GM06990 (cell line): ENCODE measurements at regions not wholly inside any gene's neighbourhood (a gene's known extent, or its start where the extent isn't known, plus 50 kb on each side); places are given as distances from the start of the nearest gene placed in this dataset.

Experiments used
- DNase-seq: peaks from one replicate; pipeline ENCODE4 v3.0.0-alpha.2; 2011; ENCODE audit not compliant: insufficient read length; ENCODE audit errors: extremely low read depth
- H3K27me3 ChIP-seq: replicated peaks from 2 replicates; pipeline ENCODE4 v1.6.0; 2011; ENCODE audit warnings: low read length; ENCODE audit not compliant: control insufficient read depth, insufficient read depth
- H3K36me3 ChIP-seq: 2 replicates; pipeline ENCODE4 v1.5.1; 2011; ENCODE audit warnings: low read length; ENCODE audit not compliant: control insufficient read depth, insufficient read depth
- H3K4me3 ChIP-seq: replicated peaks from 2 replicates; pipeline ENCODE4 v1.5.1; 2011; ENCODE audit warnings: low read depth, mild to moderate bottlenecking, control low read depth, low read length
- CTCF ChIP-seq: IDR thresholded peaks from 2 replicates; pipeline ENCODE4 v1.5.1; 2011; ENCODE audit warnings: low read length, control low read depth, mild to moderate bottlenecking, inconsistent platforms; ENCODE audit not compliant: insufficient read depth, poor library complexity, severe bottlenecking

GRCh38 chr18:9032519-9032918, 70.0 kb upstream of the NDUFV2 start:
- no peak for TF ChIP-seq CTCF
- DNase-seq: no peak
- no peaks in the 10 kb centered on the region for H3K27me3 ChIP-seq
- H3K36me3 ChIP-seq: no peaks in the 10 kb centered on the region
- H3K4me3 ChIP-seq: no peak overlapping the region

DNA sequence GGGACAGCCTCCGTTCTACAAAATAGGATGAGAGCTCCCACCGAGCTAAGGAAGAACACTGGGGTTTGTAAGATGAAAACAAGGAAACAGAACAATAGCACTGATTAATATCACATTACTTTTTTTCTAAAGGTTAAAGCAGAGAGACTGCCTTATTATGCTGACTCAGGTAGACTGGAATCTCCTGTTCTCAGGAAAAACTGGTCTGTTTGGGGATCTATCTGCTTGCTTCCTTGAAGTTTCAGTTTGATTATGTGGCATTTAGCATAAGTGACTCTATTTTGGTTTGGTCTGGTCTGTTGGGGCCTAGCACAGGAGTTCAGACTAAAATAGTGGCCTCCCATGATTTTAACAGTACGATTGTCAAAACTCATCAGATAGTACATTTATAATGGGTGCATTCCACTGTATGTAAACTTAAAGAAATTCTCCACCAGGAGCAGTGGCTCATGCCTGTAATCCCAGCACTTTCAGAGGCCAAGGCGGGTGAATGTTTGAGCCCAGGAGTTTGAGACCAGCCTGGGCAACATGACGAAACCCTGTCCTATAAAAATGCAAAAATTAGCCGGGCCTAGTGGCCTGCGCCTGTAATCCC, 64.1 kb upstream of the NDUFV2 start:
- no peak for DNase-seq
- no peaks in the 10 kb centered on the region for H3K36me3 ChIP-seq
- no peaks in the 10 kb centered on the region for H3K27me3 ChIP-seq
- no peak overlapping the region for H3K4me3 ChIP-seq
- no peak for TF ChIP-seq CTCF

- no peak for TF ChIP-seq CTCF
- no peak for DNase-seq
- Histone ChIP-seq H3K27me3 (no peaks in the 10 kb centered on the region), H3K4me3 (no peak overlapping the region), H3K36me3 (no peaks in the 10 kb centered on the region)
Measured at GRCh38 chr18:9039441-9040071, 62.9 kb upstream of the NDUFV2 start.

DNA sequence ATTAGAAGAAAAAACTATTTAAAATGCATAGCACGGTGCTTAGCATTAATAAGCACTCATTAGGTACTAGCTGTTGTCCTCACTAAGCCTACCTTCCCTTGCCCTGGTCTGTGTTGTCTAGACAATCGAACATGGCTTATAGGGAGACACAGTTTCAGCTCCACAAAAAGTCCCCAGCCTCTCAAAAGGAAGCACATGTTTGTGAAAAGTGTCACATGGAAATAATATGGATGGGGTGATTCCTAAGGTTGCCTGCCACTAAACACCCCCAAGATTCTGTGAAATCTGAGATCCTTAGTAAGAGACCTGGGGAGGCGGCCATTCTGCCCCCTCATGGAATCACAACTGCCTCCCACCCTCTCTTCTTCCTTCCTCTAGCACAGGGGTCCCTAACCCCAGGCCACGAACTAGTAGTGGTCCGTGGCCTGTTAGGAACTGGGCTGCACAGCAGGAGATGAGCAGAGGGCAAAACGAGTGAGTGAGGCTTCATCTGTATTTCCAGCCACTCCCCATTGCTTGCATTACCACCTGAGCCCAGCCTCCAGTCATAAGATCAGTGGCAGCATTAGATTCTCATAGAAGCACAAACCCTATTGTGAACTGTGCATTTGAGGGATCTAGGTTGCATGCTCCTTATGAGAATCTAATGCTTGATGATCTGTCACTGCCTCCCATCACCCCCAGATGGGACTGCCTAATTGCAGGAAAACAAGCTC, 59.6 kb upstream of the NDUFV2 start:
- H3K27me3 ChIP-seq: no peaks in the 10 kb centered on the region
- H3K36me3 ChIP-seq: no peaks in the 10 kb centered on the region
- no peak for DNase-seq
- no peak overlapping the region for H3K4me3 ChIP-seq
- TF ChIP-seq CTCF: no peak

DNA sequence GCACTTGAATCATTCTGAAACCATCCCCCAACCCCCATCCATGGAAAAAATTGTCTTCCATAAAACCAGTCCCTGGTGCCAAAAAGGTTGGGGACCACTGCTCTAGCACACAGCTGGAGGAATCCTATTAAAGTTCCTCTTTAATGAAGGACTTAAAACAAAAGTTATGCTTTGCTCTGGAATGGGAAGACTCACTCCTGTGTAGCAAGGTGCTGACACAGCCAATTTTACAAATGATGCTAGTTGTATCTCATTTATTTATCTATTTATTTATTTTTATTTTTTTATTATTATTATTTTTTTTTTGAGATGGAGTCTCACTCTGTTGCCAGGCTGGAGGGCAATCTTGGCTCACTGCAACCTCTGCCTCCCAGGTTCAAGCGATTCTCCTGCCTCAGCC, 58.9 kb upstream of the NDUFV2 start:
- Histone ChIP-seq H3K4me3 (no peak overlapping the region), H3K27me3 (no peaks in the 10 kb centered on the region), H3K36me3 (no peaks in the 10 kb centered on the region)
- no peak for TF ChIP-seq CTCF
- DNase-seq: no peak
